Kidney (tissue), 13 donors: ENCODE measurements at regions not wholly inside any gene's neighbourhood (a gene's known extent, or its start where the extent isn't known, plus 50 kb on each side); places are given as distances from the start of the nearest gene placed in this dataset.

ENCODE experiments used
- DNase-seq, 5 donors: peaks; one replicate each; pipeline ENCODE4 v3.0.0-alpha.2; 2013 to 2020
- FAIRE-seq: peaks from 2 replicates; lab custom pipeline; 2012; peaks lifted over from hg19 to GRCh38; lab: Jason Lieb, UNC
- H3K27ac ChIP-seq, 2 donors: one replicate each; pipeline ENCODE4 v1.7.0; 2013; ENCODE audit warnings: low read depth in 2 of 2, low read length in 2 of 2, inconsistent platforms in 1 of 2
- H3K27me3 ChIP-seq: one replicate; pipeline ENCODE4 v1.7.1; 2013; ENCODE audit warnings: low read length, inconsistent platforms; ENCODE audit not compliant: control insufficient read depth, insufficient read depth
- H3K36me3 ChIP-seq, 3 donors: one replicate each; pipeline versions ENCODE4 v1.7.0 to v1.7.1; 2013; ENCODE audit warnings: low read length in 3 of 3, control low read depth in 1 of 3, inconsistent platforms in 1 of 3; ENCODE audit not compliant: insufficient read depth in 3 of 3, control insufficient read depth in 2 of 3
- H3K4me1 ChIP-seq, 3 donors: one replicate each; pipeline versions ENCODE4 v1.7.0 to v1.7.1; 2013; ENCODE audit warnings: low read length in 3 of 3, inconsistent platforms in 1 of 3, low read depth in 1 of 3; ENCODE audit not compliant: control insufficient read depth in 2 of 3, insufficient read depth in 2 of 3
- H3K4me3 ChIP-seq, 3 donors: one replicate each; pipeline versions ENCODE4 v1.7.0 to v1.8.1; 2013; ENCODE audit warnings: low read length in 3 of 3, control low read depth in 1 of 3, inconsistent platforms in 1 of 3
- H3K9ac ChIP-seq, 3 donors: one replicate each; pipeline versions ENCODE4 v1.7.0 to v1.7.1; 2013; ENCODE audit warnings: low read length in 3 of 3, control low read depth in 1 of 3, inconsistent platforms in 1 of 3
- H3K9me3 ChIP-seq, 3 donors: one replicate each; pipeline versions ENCODE4 v1.7.0 to v1.7.1; 2013; ENCODE audit warnings: low read length in 3 of 3, control low read depth in 1 of 3, inconsistent platforms in 1 of 3; ENCODE audit not compliant: control insufficient read depth in 2 of 3, insufficient read depth in 1 of 3
- CTCF ChIP-seq: IDR thresholded peaks from 3 replicates; pipeline ENCODE4 v1.5.1; 2012; ENCODE audit warnings: mild to moderate bottlenecking, moderate library complexity, borderline replicate concordance; ENCODE audit not compliant: insufficient read depth; ENCODE audit errors: extremely low read depth
- intact Hi-C: fragments of 100-400 bp; cut with DNase I; formaldehyde crosslinking; loops from one replicate; pipeline ENCODE4 v1.11.1; 2022
- donor health status: control.
- donor health status: control.
- donor health status: control.
- donor health status: control.
- donor health status: control.
- donor health status: DM: yes; HTN: yes; CAD: no.
- donor health status: Normal renal cell carcinoma (clear cell type).

GRCh38 chr10:52906046-52906445, 133.5 kb upstream of the MBL2 start:
- intact Hi-C loops = no loop called here
- Histone ChIP-seq H3K4me3 (no peak overlapping the region), H3K4me1 (no peaks in the 10 kb centered on the region), H3K36me3 (no peaks in the 10 kb centered on the region), H3K9ac (no peak overlapping the region), H3K27ac (no peak overlapping the region), H3K27me3 (no peaks in the 10 kb centered on the region), H3K9me3 (no peaks in the 10 kb centered on the region)
- DNase-seq (no peak), FAIRE-seq (no peak)
- no peak for TF ChIP-seq CTCF

- Histone ChIP-seq H3K36me3 (no peaks in the 10 kb centered on the region), H3K27me3 (no peaks in the 10 kb centered on the region), H3K4me1 (no peaks in the 10 kb centered on the region), H3K9me3 (no peaks in the 10 kb centered on the region), H3K9ac (no peak overlapping the region), H3K27ac (no peak overlapping the region), H3K4me3 (no peak overlapping the region)
- no peak for TF ChIP-seq CTCF
- no peak for FAIRE-seq
- no peak for DNase-seq
- intact Hi-C loops = no loop called here
These were observed 130.9 kb upstream of the MBL2 start for GRCh38 chr10:52903397-52903938.

- intact Hi-C loops = no loop called here
- no peaks in the 10 kb centered on the region for H3K9me3 ChIP-seq
- H3K9ac ChIP-seq = no peak overlapping the region
- no peak overlapping the region for H3K4me3 ChIP-seq
- no peaks in the 10 kb centered on the region for H3K4me1 ChIP-seq
- FAIRE-seq = no peak
- peak in 2 of 5 donors; percentile 23 to 39 for DNase-seq
- no peaks in the 10 kb centered on the region for H3K36me3 ChIP-seq
- H3K27ac ChIP-seq = no peak overlapping the region
- TF ChIP-seq CTCF = no peak
- H3K27me3 ChIP-seq = no peaks in the 10 kb centered on the region
These were observed 128.0 kb upstream of the MBL2 start for GRCh38 chr10:52900593-52900992.

GRCh38 chr10:52897162-52897561, 124.6 kb upstream of the MBL2 start:
- intact Hi-C loops = no loop called here
- DNase-seq (no peak), FAIRE-seq (no peak)
- no peak for TF ChIP-seq CTCF
- no peaks in the 10 kb centered on the region for H3K36me3 ChIP-seq
- no peak overlapping the region for H3K27ac ChIP-seq
- H3K9ac ChIP-seq = no peak overlapping the region
- H3K9me3 ChIP-seq = no peaks in the 10 kb centered on the region
- no peaks in the 10 kb centered on the region for H3K27me3 ChIP-seq
- no peaks in the 10 kb centered on the region for H3K4me1 ChIP-seq
- no peak overlapping the region for H3K4me3 ChIP-seq
